HCT116 (cell line): ENCODE measurements at regions not wholly inside any gene's neighbourhood (a gene's known extent, or its start where the extent isn't known, plus 50 kb on each side); places are given as distances from the start of the nearest gene placed in this dataset.

Source experiments
- CBX3 ChIP-seq: IDR thresholded peaks from 2 replicates; pipeline ENCODE4 v1.6.1; 2012; ENCODE audit warnings: low read depth
- CTCF ChIP-seq, 3 experiments: fragments of 200-600 bp in 1 of 3; sonication (generic) in 1 of 3; IDR thresholded peaks in 2 of 3; conservative IDR thresholded peaks in 1 of 3; 2 replicates each; pipeline ENCODE4 v1.5.1; 2012 to 2017; ENCODE audit warnings: low read depth in 2 of 3, low read length in 2 of 3, antibody characterized with exemption in 1 of 3, borderline replicate concordance in 1 of 3, control low read depth in 1 of 3, mild to moderate bottlenecking in 1 of 3, mixed read lengths in 1 of 3, mixed run types in 1 of 3, moderate library complexity in 1 of 3; ENCODE audit not compliant: insufficient read depth in 1 of 3
- EZH2 ChIP-seq: fragments of 200-600 bp; sonication (generic); IDR thresholded peaks from 2 replicates; pipeline ENCODE4 v1.6.1; 2017; ENCODE audit warnings: antibody characterized with exemption, mixed run types
- RAD21 ChIP-seq: IDR thresholded peaks from 2 replicates; pipeline ENCODE4 v1.6.1; 2012; ENCODE audit warnings: low read depth, mild to moderate bottlenecking
- SP1 ChIP-seq: IDR thresholded peaks from 2 replicates; pipeline ENCODE4 v1.6.1; 2012; ENCODE audit warnings: low read depth
- TF ChIP-seq, protein P1 (sequence below): IDR thresholded peaks from 2 replicates; pipeline ENCODE4 v1.6.1; 2012; ENCODE audit warnings: low read depth

DNA sequence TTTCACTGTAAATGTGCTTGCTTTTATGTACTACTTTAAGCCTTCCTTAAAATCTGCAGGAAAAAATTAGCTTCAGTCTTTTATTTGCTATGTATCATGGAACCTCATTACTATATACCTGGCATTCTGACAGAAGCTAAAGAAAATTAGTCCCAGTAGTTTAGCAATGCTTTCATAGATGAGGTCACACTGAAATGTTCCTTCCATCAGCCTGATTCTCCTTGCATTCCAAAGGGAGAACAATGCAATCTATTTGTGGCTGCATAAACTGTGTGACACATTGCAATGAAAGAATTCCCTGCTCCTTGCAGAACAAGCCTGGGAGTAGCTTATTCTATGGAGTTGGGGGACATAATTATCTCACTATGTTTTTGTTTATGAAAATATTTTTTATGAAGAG is 691.5 kb upstream of the ARPP21 start:
- TF ChIP-seq, protein P1, sequence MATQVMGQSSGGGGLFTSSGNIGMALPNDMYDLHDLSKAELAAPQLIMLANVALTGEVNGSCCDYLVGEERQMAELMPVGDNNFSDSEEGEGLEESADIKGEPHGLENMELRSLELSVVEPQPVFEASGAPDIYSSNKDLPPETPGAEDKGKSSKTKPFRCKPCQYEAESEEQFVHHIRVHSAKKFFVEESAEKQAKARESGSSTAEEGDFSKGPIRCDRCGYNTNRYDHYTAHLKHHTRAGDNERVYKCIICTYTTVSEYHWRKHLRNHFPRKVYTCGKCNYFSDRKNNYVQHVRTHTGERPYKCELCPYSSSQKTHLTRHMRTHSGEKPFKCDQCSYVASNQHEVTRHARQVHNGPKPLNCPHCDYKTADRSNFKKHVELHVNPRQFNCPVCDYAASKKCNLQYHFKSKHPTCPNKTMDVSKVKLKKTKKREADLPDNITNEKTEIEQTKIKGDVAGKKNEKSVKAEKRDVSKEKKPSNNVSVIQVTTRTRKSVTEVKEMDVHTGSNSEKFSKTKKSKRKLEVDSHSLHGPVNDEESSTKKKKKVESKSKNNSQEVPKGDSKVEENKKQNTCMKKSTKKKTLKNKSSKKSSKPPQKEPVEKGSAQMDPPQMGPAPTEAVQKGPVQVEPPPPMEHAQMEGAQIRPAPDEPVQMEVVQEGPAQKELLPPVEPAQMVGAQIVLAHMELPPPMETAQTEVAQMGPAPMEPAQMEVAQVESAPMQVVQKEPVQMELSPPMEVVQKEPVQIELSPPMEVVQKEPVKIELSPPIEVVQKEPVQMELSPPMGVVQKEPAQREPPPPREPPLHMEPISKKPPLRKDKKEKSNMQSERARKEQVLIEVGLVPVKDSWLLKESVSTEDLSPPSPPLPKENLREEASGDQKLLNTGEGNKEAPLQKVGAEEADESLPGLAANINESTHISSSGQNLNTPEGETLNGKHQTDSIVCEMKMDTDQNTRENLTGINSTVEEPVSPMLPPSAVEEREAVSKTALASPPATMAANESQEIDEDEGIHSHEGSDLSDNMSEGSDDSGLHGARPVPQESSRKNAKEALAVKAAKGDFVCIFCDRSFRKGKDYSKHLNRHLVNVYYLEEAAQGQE, result no peak
- TF ChIP-seq CTCF (IDR thresholded peaks at IDR 0.05 in 2 of 3, conservative IDR thresholded peaks at IDR 0.05 in 1 of 3; ENCODE audit: borderline replicate concordance in 1 of 3, insufficient read depth in 1 of 3, low read depth in 2 of 3, low read length in 2 of 3) (no peak), EZH2 (no peak), CBX3 (no peak), SP1 (no peak), RAD21 (no peak)
